ENCODE measurements at regions not wholly inside any gene's neighbourhood (a gene's known extent, or its start where the extent isn't known, plus 50 kb on each side); places are given as distances from the start of the nearest gene placed in this dataset.

DNA sequence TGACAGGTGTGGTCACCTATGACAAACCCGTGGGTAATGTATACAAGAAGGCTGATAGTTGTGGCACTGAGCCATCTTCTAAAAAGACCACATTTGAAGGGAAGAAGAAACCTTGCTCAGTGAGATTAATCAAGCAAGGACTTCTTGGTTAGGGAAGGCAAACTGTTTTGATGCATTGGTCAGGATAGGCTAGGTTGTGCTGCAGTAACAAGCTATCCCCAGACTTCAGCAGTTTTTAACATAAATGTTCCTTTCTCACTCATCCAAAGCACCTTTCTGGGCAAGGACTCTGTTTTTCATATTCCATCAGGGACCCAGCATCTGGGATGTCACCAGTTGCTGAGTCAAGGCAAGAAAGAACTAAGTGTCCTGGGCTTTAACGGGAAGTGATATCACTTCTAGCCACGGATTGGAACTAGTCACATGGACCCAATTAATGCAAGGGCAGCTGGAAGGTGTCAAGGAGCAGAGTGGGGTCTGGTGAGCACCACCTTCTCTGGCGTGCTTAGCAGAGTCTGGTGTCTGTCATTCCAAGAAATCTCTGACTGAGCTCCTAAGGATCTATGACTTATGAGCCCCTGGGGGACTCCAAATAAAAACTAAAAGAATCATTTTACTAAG is 52.0 kb upstream of the CCL2 start:
- Mint-ChIP-seq H3K9me3 (peaks cover 5% of the 10 kb centered on the region in 2 donors), H3K27me3 (ENCODE audit: low read depth) (peaks cover 56% of the 10 kb centered on the region), H3K4me1 (ENCODE audit: low read depth) (peaks cover 25% of the 10 kb centered on the region), H3K36me3 (ENCODE audit: insufficient read depth in 2 of 2) (peaks cover 2 to 5% of the 10 kb centered on the region in 2 donors), H3K27ac (no peak overlapping the region), H3K4me3 (no peak overlapping the region)
- ATAC-seq (replicated peaks in 1 of 2) (no peak), DNase-seq (no peak)

DNA sequence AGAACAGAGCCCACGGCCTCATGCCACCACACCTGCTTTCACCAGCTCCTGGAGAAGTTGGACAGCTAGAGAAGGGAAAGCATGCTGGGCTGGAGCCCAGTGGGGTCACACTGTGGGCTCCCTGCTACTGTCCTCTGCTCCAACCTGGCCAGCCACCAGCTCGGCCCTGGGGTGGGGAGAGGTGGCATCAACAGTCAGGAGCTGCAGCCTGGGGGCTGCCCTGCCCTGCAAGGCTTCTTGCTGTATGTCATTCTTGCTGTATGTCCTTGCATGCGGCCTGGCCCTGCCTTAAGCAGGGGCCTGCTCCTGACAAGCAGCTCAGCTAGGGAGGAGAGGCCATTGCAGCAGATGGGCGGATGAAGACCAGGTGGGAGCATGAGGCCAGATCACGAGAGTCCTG is 50.7 kb upstream of the CCL2 start:
- H3K4me3 Mint-ChIP-seq, result no peak overlapping the region
- peaks cover 44% of the 10 kb centered on the region for H3K27me3 Mint-ChIP-seq (ENCODE audit: low read depth)

More for the DNA sequence above, 50.7 kb upstream of the CCL2 start:
- DNase-seq (no peak), ATAC-seq (replicated peaks in 1 of 2) (no peak)
- Mint-ChIP-seq H3K36me3 (ENCODE audit: insufficient read depth in 2 of 2) (peaks cover 2 to 5% of the 10 kb centered on the region in 2 donors), H3K9me3 (peaks cover 5% of the 10 kb centered on the region in 2 donors), H3K27ac (no peak overlapping the region), H3K4me1 (ENCODE audit: low read depth) (peaks cover 25% of the 10 kb centered on the region)

All from activated T-cell treated with anti-CD3 and anti-CD28 coated beads, Interleukin-2, amount 50 U/mL, for 72 hours (primary cell).